Neutrophil (primary cell): ENCODE measurements at regions not wholly inside any gene's neighbourhood (a gene's known extent, or its start where the extent isn't known, plus 50 kb on each side); places are given as distances from the start of the nearest gene placed in this dataset.
"Not testable (repeated sequence)": the region's sequence is repeated elsewhere in the genome, so short reads cannot be mapped to it uniquely, and the experiment has no call there.

Experiments
- H3K27ac ChIP-seq: fragments of 200-600 bp; sonication (generic); 2 replicates; pipeline ENCODE4 v1.5.1; 2016; ENCODE audit warnings: mild to moderate bottlenecking, moderate library complexity
- H3K27me3 ChIP-seq: fragments of 200-600 bp; sonication (generic); 2 replicates; pipeline ENCODE4 v1.6.0; 2016; ENCODE audit warnings: mild to moderate bottlenecking
- H3K36me3 ChIP-seq: fragments of 200-600 bp; sonication (generic); 2 replicates; pipeline ENCODE4 v1.5.1; 2017
- H3K4me1 ChIP-seq, 2 experiments: fragments of 200-600 bp in 1 of 2; sonication (generic) in 1 of 2; 1 replicate in 1 of 2; 2 replicates in 1 of 2; pipeline versions ENCODE4 v1.5.1 to v1.6.1; 2013 to 2016; ENCODE audit warnings: low read depth in 1 of 2, low read length in 1 of 2, mild to moderate bottlenecking in 1 of 2, moderate library complexity in 1 of 2; ENCODE audit not compliant: control insufficient read depth in 1 of 2, insufficient read depth in 1 of 2
- H3K4me3 ChIP-seq, 2 experiments: fragments of 200-600 bp in 1 of 2; sonication (generic) in 1 of 2; 1 replicate in 1 of 2; 2 replicates in 1 of 2; pipeline ENCODE4 v1.5.1; 2013 to 2016; ENCODE audit warnings: low read depth in 1 of 2, low read length in 1 of 2, mild to moderate bottlenecking in 1 of 2, moderate library complexity in 1 of 2
- H3K9me3 ChIP-seq: fragments of 200-600 bp; sonication (generic); 2 replicates; pipeline ENCODE4 v1.5.1; 2016
- TF ChIP-seq, protein P1 (sequence below): fragments of 200-600 bp; sonication (generic); IDR thresholded peaks from 2 replicates; pipeline ENCODE4 v1.5.1; 2016; ENCODE audit warnings: antibody characterized with exemption

DNA sequence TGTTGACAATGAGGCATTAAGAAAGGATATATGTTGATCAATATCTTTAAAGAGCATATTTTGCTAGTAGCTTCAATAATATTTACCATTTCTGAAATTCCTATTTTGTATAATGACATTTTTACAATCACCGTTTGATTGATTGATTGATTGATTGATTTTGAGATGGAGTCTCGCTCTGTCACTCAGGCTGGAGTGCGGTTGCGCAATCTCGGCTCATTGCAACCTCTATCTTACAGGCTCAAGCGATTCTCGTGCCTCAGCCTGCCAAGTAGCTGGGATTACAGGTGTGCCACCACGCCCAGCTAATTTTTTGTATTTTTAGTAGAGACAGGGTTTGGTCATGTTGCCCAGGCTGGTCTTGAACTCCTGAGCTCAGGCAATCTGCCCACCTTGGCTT lies 150.9 kb upstream of the TEX13D start:
- H3K36me3 ChIP-seq, H3K27ac ChIP-seq, H3K27me3 ChIP-seq, H3K4me3 ChIP-seq, H3K4me1 ChIP-seq, H3K9me3 ChIP-seq: not testable (repeated sequence)

DNA sequence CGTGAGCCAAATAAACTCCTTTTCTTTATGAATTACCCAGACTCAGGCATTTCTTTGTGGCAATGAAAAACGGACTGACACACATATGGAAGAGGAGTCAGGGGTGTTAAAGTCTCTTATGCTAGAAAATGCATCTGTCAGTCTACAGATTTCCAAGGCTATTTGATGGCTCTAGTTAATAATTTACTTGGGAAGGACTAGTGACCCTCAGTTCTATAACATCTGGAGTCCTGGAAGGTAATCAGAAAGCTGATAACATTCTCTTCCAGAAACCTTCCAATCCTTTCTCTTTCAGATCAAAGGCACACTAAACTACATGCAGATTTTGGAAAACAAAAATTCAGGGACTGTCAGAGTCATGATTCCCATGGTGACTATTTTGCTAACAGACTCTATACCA lies 142.0 kb upstream of the TEX13D start:
- H3K9me3 ChIP-seq, result no peaks in the 10 kb centered on the region
- H3K36me3 ChIP-seq, result no peaks in the 10 kb centered on the region
- H3K27ac ChIP-seq, result no peak overlapping the region
- no peak overlapping the region for H3K4me3 ChIP-seq
- H3K27me3 ChIP-seq, result no peaks in the 10 kb centered on the region
- H3K4me1 ChIP-seq, result no peaks in the 10 kb centered on the region
- TF ChIP-seq, protein P1, sequence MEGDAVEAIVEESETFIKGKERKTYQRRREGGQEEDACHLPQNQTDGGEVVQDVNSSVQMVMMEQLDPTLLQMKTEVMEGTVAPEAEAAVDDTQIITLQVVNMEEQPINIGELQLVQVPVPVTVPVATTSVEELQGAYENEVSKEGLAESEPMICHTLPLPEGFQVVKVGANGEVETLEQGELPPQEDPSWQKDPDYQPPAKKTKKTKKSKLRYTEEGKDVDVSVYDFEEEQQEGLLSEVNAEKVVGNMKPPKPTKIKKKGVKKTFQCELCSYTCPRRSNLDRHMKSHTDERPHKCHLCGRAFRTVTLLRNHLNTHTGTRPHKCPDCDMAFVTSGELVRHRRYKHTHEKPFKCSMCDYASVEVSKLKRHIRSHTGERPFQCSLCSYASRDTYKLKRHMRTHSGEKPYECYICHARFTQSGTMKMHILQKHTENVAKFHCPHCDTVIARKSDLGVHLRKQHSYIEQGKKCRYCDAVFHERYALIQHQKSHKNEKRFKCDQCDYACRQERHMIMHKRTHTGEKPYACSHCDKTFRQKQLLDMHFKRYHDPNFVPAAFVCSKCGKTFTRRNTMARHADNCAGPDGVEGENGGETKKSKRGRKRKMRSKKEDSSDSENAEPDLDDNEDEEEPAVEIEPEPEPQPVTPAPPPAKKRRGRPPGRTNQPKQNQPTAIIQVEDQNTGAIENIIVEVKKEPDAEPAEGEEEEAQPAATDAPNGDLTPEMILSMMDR, result no peak

- Histone ChIP-seq H3K27ac (no peak overlapping the region), H3K4me3 (no peak overlapping the region), H3K4me1 (no peaks in the 10 kb centered on the region), H3K36me3 (no peaks in the 10 kb centered on the region), H3K27me3 (no peaks in the 10 kb centered on the region), H3K9me3 (no peaks in the 10 kb centered on the region)
- TF ChIP-seq, protein P1, result no peak
Observed at GRCh38 chrX:124194199-124194598, 138.3 kb upstream of the TEX13D start.

DNA sequence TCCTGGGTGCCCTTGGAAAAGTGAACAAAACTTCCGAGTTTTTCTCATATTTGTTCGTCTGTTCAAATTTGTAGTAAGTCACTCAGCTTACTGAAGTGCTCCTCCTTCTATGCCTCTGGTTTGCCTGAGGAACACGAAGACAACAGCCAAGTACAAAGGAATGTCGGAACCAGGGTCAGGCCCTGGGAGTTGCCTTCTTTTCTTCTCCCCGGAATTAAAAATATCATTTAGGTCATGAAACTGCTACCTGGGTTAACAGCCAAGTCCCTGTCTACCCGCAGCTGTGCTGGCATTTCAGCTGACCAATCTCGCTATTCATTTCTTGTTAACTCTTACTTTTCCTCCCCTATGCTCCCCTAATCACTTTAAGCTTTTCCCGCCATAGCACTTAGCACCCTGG lies 137.6 kb upstream of the TEX13D start:
- Histone ChIP-seq H3K4me1 (no peaks in the 10 kb centered on the region), H3K36me3 (no peaks in the 10 kb centered on the region), H3K27me3 (no peaks in the 10 kb centered on the region), H3K4me3 (no peak overlapping the region), H3K27ac (no peak overlapping the region), H3K9me3 (no peaks in the 10 kb centered on the region)
- TF ChIP-seq, protein P1, result no peak

- no peaks in the 10 kb centered on the region for H3K36me3 ChIP-seq
- H3K4me3 ChIP-seq, result no peak overlapping the region
- no peaks in the 10 kb centered on the region for H3K9me3 ChIP-seq
- H3K27me3 ChIP-seq, result no peaks in the 10 kb centered on the region
- TF ChIP-seq, protein P1, result no peak
- no peak overlapping the region for H3K27ac ChIP-seq
- H3K4me1 ChIP-seq, result peaks cover 0 to under 1% of the 10 kb centered on the region in 2 experiments
Observed at GRCh38 chrX:124203311-124203710, 129.1 kb upstream of the TEX13D start.

GRCh38 chrX:124208660-124209059 lies 123.8 kb upstream of the TEX13D start:
- H3K9me3 ChIP-seq, result no peaks in the 10 kb centered on the region
- no peaks in the 10 kb centered on the region for H3K36me3 ChIP-seq
- H3K27me3 ChIP-seq, result no peaks in the 10 kb centered on the region
- peaks cover 20 to 27% of the 10 kb centered on the region in 2 experiments for H3K4me1 ChIP-seq
- H3K4me3 ChIP-seq, result no peak overlapping the region
- TF ChIP-seq, protein P1, result no peak
- no peak overlapping the region for H3K27ac ChIP-seq
